Erythroblast (primary cell): ENCODE measurements at regions not wholly inside any gene's neighbourhood (a gene's known extent, or its start where the extent isn't known, plus 50 kb on each side); places are given as distances from the start of the nearest gene placed in this dataset.

ENCODE experiments used
- GATA1 ChIP-seq: IDR thresholded peaks from 2 replicates; pipeline ENCODE4 v1.6.1; 2011; ENCODE audit warnings: low read depth, mild to moderate bottlenecking, control low read depth, low read length, moderate library complexity
- POLR2A ChIP-seq: IDR thresholded peaks from 2 replicates; pipeline ENCODE4 v1.6.1; 2011; ENCODE audit warnings: mild to moderate bottlenecking, low read length

- no peak for TF ChIP-seq POLR2A
- TF ChIP-seq GATA1 = no peak
These were observed 124.4 kb downstream of the EMX2 start for GRCh38 chr10:117666965-117667364.
